ENCODE measurements at regions not wholly inside any gene's neighbourhood (a gene's known extent, or its start where the extent isn't known, plus 50 kb on each side); places are given as distances from the start of the nearest gene placed in this dataset.

- TF ChIP-seq POLR2A (IDR thresholded peaks at IDR 0.05) (no peak), POLR2AphosphoS5 (IDR thresholded peaks at IDR 0.05) (no peak), CTCF (IDR thresholded peaks at IDR 0.05) (no peak), EP300 (IDR thresholded peaks at IDR 0.05) (no peak)
Observed at GRCh38 chr2:217154923-217155322, 295.1 kb upstream of the TNP1 start.
